Caco-2 (cell line): ENCODE measurements at regions not wholly inside any gene's neighbourhood (a gene's known extent, or its start where the extent isn't known, plus 50 kb on each side); places are given as distances from the start of the nearest gene placed in this dataset.

ENCODE experiments used
- BruUV-seq: library from RNA; stranded (reverse); fragments of 400-500 nt; replicated peaks from 2 replicates; lab custom pipeline; 2021; lab: Mats Ljungman, UMichigan
- CTCF ChIA-PET: fragments of 300-600 bp; sonication (Branson Sonifier 250); formaldehyde crosslinking; loops from one replicate; lab custom pipeline; 2022; ENCODE audit warnings: antibody characterized with exemption; lab: Charles Lee
- POLR2A ChIA-PET: fragments of 300-600 bp; sonication (Branson Sonifier 250); formaldehyde crosslinking; loops from one replicate; lab custom pipeline; 2022; ENCODE audit warnings: antibody characterized with exemption; lab: Charles Lee
- DNase-seq, 2 experiments: peaks; one replicate each; pipeline versions ENCODE4 v3.0.0 to v3.0.0-alpha.2; 2020 to 2022
- H3K27me3 ChIP-seq: replicated peaks from 2 replicates; pipeline ENCODE4 v1.6.0; 2011; ENCODE audit warnings: low read length; ENCODE audit not compliant: control insufficient read depth, insufficient read depth
- H3K36me3 ChIP-seq: 2 replicates; pipeline ENCODE4 v1.5.1; 2011; ENCODE audit warnings: low read length; ENCODE audit not compliant: control insufficient read depth, insufficient read depth
- H3K4me1 ChIP-seq: fragments of 250-450 bp; sonication (Bioruptor Pico); 2 replicates; pipeline ENCODE4 v1.5.1; 2020; ENCODE audit warnings: mild to moderate bottlenecking
- H3K4me3 ChIP-seq: 2 replicates; pipeline ENCODE4 v1.5.1; 2011; ENCODE audit warnings: low read depth, mild to moderate bottlenecking, control low read depth, low read length
- H3K9me3 ChIP-seq: fragments of 250-450 bp; sonication (Bioruptor Pico); 2 replicates; pipeline ENCODE4 v1.5.1; 2020; ENCODE audit warnings: mild to moderate bottlenecking, moderate library complexity
- H3K27ac Mint-ChIP-seq: one replicate; pipeline ENCODE4 v1.8.0; 2022; ENCODE audit warnings: mixed read lengths; ENCODE audit not compliant: unreplicated experiment
- H3K27me3 Mint-ChIP-seq: one replicate; pipeline ENCODE4 v1.8.0; 2022; ENCODE audit warnings: mixed read lengths; ENCODE audit not compliant: insufficient read depth, unreplicated experiment
- H3K36me3 Mint-ChIP-seq: one replicate; pipeline ENCODE4 v1.8.0; 2022; ENCODE audit warnings: mild to moderate bottlenecking, mixed read lengths; ENCODE audit not compliant: insufficient read depth, unreplicated experiment
- H3K4me1 Mint-ChIP-seq: one replicate; pipeline ENCODE4 v1.8.0; 2022; ENCODE audit warnings: low read depth, mixed read lengths; ENCODE audit not compliant: unreplicated experiment
- H3K4me3 Mint-ChIP-seq: one replicate; pipeline ENCODE4 v1.8.0; 2022; ENCODE audit warnings: mild to moderate bottlenecking, moderate library complexity, mixed read lengths; ENCODE audit not compliant: unreplicated experiment
- H3K9me3 Mint-ChIP-seq: one replicate; pipeline ENCODE4 v1.8.0; 2022; ENCODE audit warnings: mixed read lengths; ENCODE audit not compliant: unreplicated experiment
- CTCF ChIP-seq, 2 experiments: fragments of 200-600 bp in 1 of 2; IDR thresholded peaks; 1 replicate in 1 of 2; 2 replicates in 1 of 2; pipeline versions ENCODE4 v1.5.1 to v1.8.0; 2011 to 2022; ENCODE audit warnings: antibody characterized with exemption in 1 of 2, control low read depth in 1 of 2, inconsistent platforms in 1 of 2, low read depth in 1 of 2, low read length in 1 of 2, mild to moderate bottlenecking in 1 of 2, moderate library complexity in 1 of 2; ENCODE audit not compliant: insufficient read depth in 1 of 2, severe bottlenecking in 1 of 2, unreplicated experiment in 1 of 2
- intact Hi-C: fragments of 100-400 bp; cut with micrococcal nuclease; formaldehyde crosslinking; loops from one replicate; pipeline ENCODE4 v1.10.0; 2022; ENCODE audit not compliant: unreplicated experiment

- Histone ChIP-seq H3K4me3 (no peak overlapping the region), H3K4me1 (peaks cover 24% of the 10 kb centered on the region), H3K9me3 (no peaks in the 10 kb centered on the region), H3K36me3 (no peaks in the 10 kb centered on the region), H3K27me3 (no peaks in the 10 kb centered on the region)
- Mint-ChIP-seq H3K27me3 (no peaks in the 10 kb centered on the region), H3K4me1 (peaks cover 29% of the 10 kb centered on the region), H3K27ac (no peak overlapping the region), H3K9me3 (no peaks in the 10 kb centered on the region), H3K36me3 (no peaks in the 10 kb centered on the region), H3K4me3 (no peak overlapping the region)
- POLR2A ChIA-PET: no interaction called here
- intact Hi-C loops: no loop called here
- no peak for DNase-seq
- TF ChIP-seq CTCF (IDR thresholded peaks at IDR 0.05; ENCODE audit: insufficient read depth in 1 of 2, low read depth in 1 of 2, low read length in 1 of 2, severe bottlenecking in 1 of 2, unreplicated experiment in 1 of 2): no peak
- CTCF ChIA-PET: interaction anchor here (0.6 to 1.4 kb wide), 3 partner anchors 19 to 318 kb away, joined by 3 to 6 read pairs (median 4); no protein-coding TSS in a partner anchor
- no TSS peak for BruUV-seq
Measured at GRCh38 chr2:217361483-217361880, 501.6 kb upstream of the TNP1 start.

- DNase-seq: peak in 1 of 2 experiments; percentile 44
- ChIA-PET POLR2A (no interaction called here), CTCF (interaction anchor here (0.6 to 1.4 kb wide), 3 partner anchors 19 to 319 kb away, joined by 3 to 6 read pairs (median 4); no protein-coding TSS in a partner anchor)
- H3K27ac Mint-ChIP-seq: no peak overlapping the region
- no peaks in the 10 kb centered on the region for H3K36me3 Mint-ChIP-seq
- intact Hi-C loops: no loop called here
- BruUV-seq: no TSS peak
- no peaks in the 10 kb centered on the region for H3K27me3 Mint-ChIP-seq
- Histone ChIP-seq H3K4me1 (peaks cover 24% of the 10 kb centered on the region), H3K9me3 (no peaks in the 10 kb centered on the region), H3K36me3 (no peaks in the 10 kb centered on the region), H3K27me3 (no peaks in the 10 kb centered on the region), H3K4me3 (no peak overlapping the region)
- H3K4me1 Mint-ChIP-seq: peaks cover 32% of the 10 kb centered on the region
- no peak overlapping the region for H3K4me3 Mint-ChIP-seq
- H3K9me3 Mint-ChIP-seq: no peaks in the 10 kb centered on the region
- TF ChIP-seq CTCF (IDR thresholded peaks at IDR 0.05; ENCODE audit: insufficient read depth in 1 of 2, low read depth in 1 of 2, low read length in 1 of 2, severe bottlenecking in 1 of 2, unreplicated experiment in 1 of 2): no peak
Measured at GRCh38 chr2:217360781-217361482, 501.1 kb upstream of the TNP1 start.

DNA sequence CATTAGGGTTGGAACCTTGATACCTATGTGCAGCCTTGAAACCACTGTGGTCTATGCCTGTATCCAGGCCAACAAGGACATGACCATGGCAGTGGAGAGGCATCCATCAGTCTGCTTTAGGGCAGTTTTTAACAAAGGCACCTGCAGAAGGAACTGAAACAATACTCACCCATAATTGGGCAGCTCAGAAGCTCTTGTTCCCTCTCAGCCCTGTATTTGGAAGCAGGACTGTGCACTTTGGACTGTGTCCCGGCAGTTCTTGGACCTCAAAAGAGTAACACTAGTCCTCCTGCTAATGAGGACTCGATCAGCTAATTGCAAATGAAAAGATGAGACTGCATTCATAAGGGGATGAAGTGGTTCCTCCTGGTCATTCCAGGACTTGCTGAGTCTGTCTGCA lies 500.2 kb upstream of the TNP1 start:
- CTCF ChIA-PET: interaction anchor here (1.4 kb wide), 1 partner anchor 18 kb away, joined by 3 read pairs; no protein-coding TSS in a partner anchor
- H3K27me3 ChIP-seq: no peaks in the 10 kb centered on the region
- peaks cover 24% of the 10 kb centered on the region for H3K4me1 ChIP-seq
- no peaks in the 10 kb centered on the region for H3K9me3 ChIP-seq
- Mint-ChIP-seq H3K27ac (no peak overlapping the region), H3K9me3 (no peaks in the 10 kb centered on the region), H3K27me3 (no peaks in the 10 kb centered on the region), H3K4me3 (no peak overlapping the region), H3K4me1 (peaks cover 36% of the 10 kb centered on the region), H3K36me3 (no peaks in the 10 kb centered on the region)
- no TSS peak for BruUV-seq
- H3K36me3 ChIP-seq: no peaks in the 10 kb centered on the region
- POLR2A ChIA-PET: no interaction called here
- no peak for TF ChIP-seq CTCF (IDR thresholded peaks at IDR 0.05; ENCODE audit: insufficient read depth in 1 of 2, low read depth in 1 of 2, low read length in 1 of 2, severe bottlenecking in 1 of 2, unreplicated experiment in 1 of 2)
- H3K4me3 ChIP-seq: no peak overlapping the region
- DNase-seq: no peak
- intact Hi-C loops: no loop called here
